ENCODE measurements at regions not wholly inside any gene's neighbourhood (a gene's known extent, or its start where the extent isn't known, plus 50 kb on each side); places are given as distances from the start of the nearest gene placed in this dataset.

GRCh38 chr3:66792086-66792485, 206.0 kb upstream of the KBTBD8 start:
- H3K4me3 ChIP-seq (ENCODE audit: low read depth, low read length) = no peak overlapping the region
- no peak for DNase-seq (ENCODE audit: low read depth)
- no peak for TF ChIP-seq CTCF (IDR thresholded peaks at IDR 0.05; ENCODE audit: insufficient read depth, low read depth, low read length, missing control alignments)

GRCh38 chr3:66795365-66795764, 202.7 kb upstream of the KBTBD8 start:
- TF ChIP-seq CTCF (IDR thresholded peaks at IDR 0.05; ENCODE audit: insufficient read depth, low read depth, low read length, missing control alignments) = no peak
- DNase-seq (ENCODE audit: low read depth) = no peak

GRCh38 chr3:66796343-66796742, 201.8 kb upstream of the KBTBD8 start:
- DNase-seq (ENCODE audit: low read depth) = no peak
- no peak overlapping the region for H3K4me3 ChIP-seq (ENCODE audit: low read depth, low read length)
- TF ChIP-seq CTCF (IDR thresholded peaks at IDR 0.05; ENCODE audit: insufficient read depth, low read depth, low read length, missing control alignments) = no peak

More at GRCh38 chr3:66795365-66795764, 202.7 kb upstream of the KBTBD8 start:
- H3K4me3 ChIP-seq (ENCODE audit: low read depth, low read length) = no peak overlapping the region

- DNase-seq (ENCODE audit: low read depth) = no peak
- TF ChIP-seq CTCF (IDR thresholded peaks at IDR 0.05; ENCODE audit: insufficient read depth, low read depth, low read length, missing control alignments) = no peak
- no peak overlapping the region for H3K4me3 ChIP-seq (ENCODE audit: low read depth, low read length)
Measured at GRCh38 chr3:66797889-66798560, 200.1 kb upstream of the KBTBD8 start.

- TF ChIP-seq CTCF (IDR thresholded peaks at IDR 0.05; ENCODE audit: insufficient read depth, low read depth, low read length, missing control alignments) = no peak
- no peak for DNase-seq (ENCODE audit: low read depth)
- no peak overlapping the region for H3K4me3 ChIP-seq (ENCODE audit: low read depth, low read length)
Measured at GRCh38 chr3:66800941-66801545, 197.1 kb upstream of the KBTBD8 start.

GRCh38 chr3:66803206-66803605, 194.9 kb upstream of the KBTBD8 start:
- peak; percentile 5 for TF ChIP-seq CTCF (IDR thresholded peaks at IDR 0.05; ENCODE audit: insufficient read depth, low read depth, low read length, missing control alignments)
- H3K4me3 ChIP-seq (ENCODE audit: low read depth, low read length) = no peak overlapping the region
- no peak for DNase-seq (ENCODE audit: low read depth)

All from GM12865 (cell line).